ENCODE measurements at regions not wholly inside any gene's neighbourhood (a gene's known extent, or its start where the extent isn't known, plus 50 kb on each side); places are given as distances from the start of the nearest gene placed in this dataset.
"Not testable (repeated sequence)": the region's sequence is repeated elsewhere in the genome, so short reads cannot be mapped to it uniquely, and the experiment has no call there.

DNA sequence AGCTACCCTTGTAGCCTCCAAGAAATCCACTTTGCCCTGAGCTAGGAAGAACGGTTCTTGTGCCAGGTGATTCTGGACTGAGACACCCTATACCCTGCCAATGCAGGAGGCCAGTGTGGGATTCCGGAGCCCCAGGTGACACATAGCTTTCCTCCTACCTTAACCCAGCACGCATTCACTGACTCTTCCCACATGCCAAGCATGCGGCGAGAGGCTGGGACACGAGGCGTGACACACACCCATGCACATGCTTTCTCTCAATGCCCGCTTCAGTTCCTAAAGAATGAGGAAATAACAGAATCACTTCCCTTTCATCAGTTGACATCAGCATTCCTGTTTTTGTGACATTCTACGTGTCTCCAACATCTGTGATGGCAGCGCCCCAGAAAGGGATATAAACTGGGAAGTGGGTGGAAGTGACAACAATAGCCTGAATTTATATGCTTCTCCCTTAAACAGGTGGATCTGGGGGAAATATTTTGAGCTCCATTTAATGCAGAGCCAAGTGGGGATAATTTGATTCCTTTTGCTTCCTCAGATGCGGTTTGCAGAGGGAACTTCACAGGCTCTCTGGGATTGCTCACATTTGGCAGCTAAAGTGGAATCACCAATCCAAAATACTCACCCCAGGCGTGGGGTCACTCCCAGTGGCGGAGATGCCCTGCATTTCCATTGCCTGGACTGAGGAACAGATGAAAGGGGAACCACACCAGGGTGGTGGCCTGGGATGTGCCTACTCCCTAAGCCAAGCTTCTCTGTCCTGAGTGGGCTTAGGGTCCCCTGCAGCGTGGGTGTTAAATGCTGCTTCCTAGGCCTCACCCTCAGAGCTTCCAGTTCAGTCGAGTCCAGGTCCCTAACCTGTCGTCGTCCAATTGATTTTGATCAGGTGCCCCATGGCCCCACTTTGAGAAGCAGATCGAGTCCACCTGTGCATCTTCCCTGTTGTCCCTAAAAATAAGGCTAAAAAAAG lies 445.1 kb downstream of the SIPA1L2 start:
- DNase-seq: no peak

GRCh38 chr1:232183802-232184201 lies 446.1 kb downstream of the SIPA1L2 start:
- peak in 1 of 3 experiments; percentile 4 for DNase-seq

DNA sequence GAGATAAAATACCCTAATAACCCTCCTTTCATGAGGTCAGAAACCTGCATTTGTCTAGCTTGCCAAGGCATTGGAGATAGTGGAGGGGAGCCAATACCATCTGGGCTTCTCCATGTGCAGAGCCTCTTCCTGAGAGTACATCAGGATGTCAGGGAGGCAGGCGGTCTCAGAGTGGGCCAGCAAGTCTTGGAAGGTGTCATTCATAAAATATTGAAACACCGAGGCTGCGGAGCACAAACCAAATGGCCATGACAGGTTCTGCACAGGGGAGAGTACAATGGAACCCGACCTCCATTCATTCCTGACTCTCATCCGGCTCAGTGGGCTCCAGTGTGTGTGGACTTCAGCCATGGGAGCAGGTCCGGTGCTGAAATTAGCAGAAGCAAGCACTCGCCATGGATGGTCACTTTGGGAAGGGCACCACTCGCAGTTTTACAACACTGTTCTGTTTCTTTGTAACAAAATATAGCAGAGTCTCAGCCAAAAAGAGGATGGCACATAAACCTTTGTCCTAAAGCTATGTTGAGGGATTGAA lies 446.6 kb downstream of the SIPA1L2 start:
- no peak for DNase-seq

- no peak for DNase-seq
Observed at GRCh38 chr1:232182236-232182635, 447.7 kb downstream of the SIPA1L2 start.

- no peak for DNase-seq
Observed at GRCh38 chr1:232180779-232181136, 449.2 kb downstream of the SIPA1L2 start.

DNA sequence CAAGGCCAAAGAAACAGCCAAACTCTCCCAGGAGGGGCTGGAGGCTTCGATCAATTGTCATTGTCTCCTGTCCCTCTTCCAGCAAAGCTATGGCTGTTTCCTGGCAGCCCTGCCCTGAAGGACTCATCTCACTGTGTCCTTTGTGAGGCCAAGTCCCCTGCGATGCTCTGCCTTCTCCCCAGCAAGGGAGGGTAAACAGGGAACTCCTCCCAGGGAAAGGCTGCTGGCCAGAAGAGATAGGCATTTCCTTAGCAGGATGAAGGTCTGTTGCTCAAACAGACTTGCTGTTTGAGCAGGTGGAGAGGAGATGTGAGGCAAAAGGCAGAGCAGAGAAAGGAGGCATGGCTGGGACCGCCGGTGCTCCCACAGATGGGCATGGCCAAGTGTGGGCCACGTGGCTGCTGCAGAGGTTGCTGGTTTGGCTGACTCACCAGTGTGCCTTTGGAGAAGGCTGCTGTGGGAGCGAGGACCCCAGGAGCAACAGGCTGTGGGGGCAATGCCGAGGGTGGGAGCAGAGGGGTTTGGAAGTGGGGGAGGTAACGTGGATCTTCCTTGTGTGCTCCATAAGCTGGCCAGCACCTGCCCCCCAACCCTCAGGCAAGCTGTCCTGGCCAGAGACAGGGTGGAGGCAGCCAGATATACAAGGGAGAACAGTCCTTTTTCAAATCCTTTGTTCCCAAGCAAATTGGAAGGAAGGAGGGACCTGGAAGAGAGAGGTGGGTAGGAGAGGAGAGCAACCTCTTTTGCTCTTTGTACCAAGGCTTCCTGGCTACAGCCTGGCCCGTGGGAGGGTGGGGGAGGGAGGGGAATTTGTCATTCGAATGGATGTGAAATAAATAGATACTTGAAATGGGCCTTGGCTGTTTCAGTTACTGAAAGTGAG lies 449.8 kb downstream of the SIPA1L2 start:
- no peak for DNase-seq

GRCh38 chr1:232178191-232178590 lies 451.7 kb downstream of the SIPA1L2 start:
- DNase-seq: no peak

- DNase-seq: no peak
Observed at GRCh38 chr1:232177438-232177837, 452.5 kb downstream of the SIPA1L2 start.

GRCh38 chr1:232176222-232176621 lies 453.7 kb downstream of the SIPA1L2 start:
- DNase-seq: no peak

GRCh38 chr1:232174306-232174705 lies 455.6 kb downstream of the SIPA1L2 start:
- no peak for DNase-seq

- no peak for DNase-seq
Observed at GRCh38 chr1:232172563-232172962, 457.4 kb downstream of the SIPA1L2 start.

GRCh38 chr1:232170909-232171308 lies 459.0 kb downstream of the SIPA1L2 start:
- DNase-seq: no peak

- DNase-seq: no peak
Observed at GRCh38 chr1:232169436-232169835, 460.5 kb downstream of the SIPA1L2 start.

GRCh38 chr1:232168508-232168907 lies 461.4 kb downstream of the SIPA1L2 start:
- no peak for DNase-seq

- DNase-seq: peak in 1 of 3 experiments; percentile 19
Observed at GRCh38 chr1:232166942-232167341, 463.0 kb downstream of the SIPA1L2 start.

DNA sequence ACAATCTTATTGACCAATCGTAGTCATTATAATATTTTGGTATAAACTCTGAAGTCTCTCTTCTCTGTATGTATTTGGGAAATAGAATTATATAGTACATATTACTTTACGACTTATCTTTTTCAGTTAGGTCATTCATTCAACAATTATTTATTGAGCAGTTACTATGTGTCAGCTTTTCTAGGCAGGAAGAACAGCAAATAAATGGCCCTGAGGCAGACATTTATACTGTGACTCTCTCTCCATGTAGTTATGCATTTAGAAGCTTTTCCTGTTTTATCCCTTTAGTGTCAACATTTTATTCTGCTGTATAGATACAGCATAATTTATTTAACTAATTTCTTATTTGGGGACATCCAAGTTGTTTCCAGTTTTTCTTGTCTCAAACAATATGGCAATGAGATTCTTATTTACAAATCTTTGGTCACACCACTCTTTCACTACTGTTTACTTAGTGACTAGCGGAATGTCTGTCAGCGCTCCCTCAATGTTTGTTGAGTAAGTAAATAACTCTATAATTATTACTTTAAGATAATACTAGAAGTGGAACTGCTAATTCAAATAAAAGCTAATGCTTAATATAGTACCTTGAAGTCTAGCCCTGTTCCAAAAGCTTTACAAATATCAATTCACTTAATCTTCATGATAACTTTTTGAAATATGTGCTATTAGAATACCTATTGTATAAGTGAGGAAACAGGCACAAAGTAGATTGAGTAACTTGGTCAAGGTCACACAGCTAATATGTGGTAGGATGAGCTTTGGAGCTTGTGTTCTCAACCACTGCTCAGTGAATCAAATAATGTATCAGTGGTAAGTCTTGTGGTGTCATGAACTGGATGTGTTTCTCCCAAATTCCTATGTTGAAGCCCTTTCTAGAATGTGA lies 465.6 kb downstream of the SIPA1L2 start:
- peak in 1 of 3 experiments; percentile 28 for DNase-seq

GRCh38 chr1:232163533-232163932 lies 466.4 kb downstream of the SIPA1L2 start:
- no peak for DNase-seq

DNA sequence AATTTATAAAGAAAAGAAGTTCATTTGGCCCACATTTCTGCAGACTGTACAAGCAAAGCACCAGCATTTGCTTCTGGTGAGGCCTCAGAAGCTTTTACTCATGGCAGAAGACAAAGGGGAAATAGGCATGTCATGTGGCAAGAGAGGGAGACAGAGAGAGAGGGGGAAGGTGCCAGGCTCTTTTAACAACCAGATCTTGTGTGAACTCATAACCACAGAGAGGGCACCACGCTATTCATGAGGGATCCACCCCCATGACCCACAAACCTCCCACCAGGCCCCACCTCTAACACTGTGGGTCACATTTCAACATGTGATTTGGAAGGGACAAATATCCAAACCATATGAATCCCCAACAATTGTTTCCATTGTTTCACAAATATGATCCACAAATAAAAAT lies 467.9 kb downstream of the SIPA1L2 start:
- DNase-seq: no peak

- DNase-seq: not testable (repeated sequence)
Observed at GRCh38 chr1:232158558-232158957, 471.4 kb downstream of the SIPA1L2 start.

GRCh38 chr1:232156070-232156469 lies 473.9 kb downstream of the SIPA1L2 start:
- DNase-seq: not testable (repeated sequence)

GRCh38 chr1:232153652-232154051 lies 476.3 kb downstream of the SIPA1L2 start:
- no peak for DNase-seq
